Cardiac fibroblast (primary cell): ENCODE measurements at regions not wholly inside any gene's neighbourhood (a gene's known extent, or its start where the extent isn't known, plus 50 kb on each side); places are given as distances from the start of the nearest gene placed in this dataset.
"Not testable (repeated sequence)": the region's sequence is repeated elsewhere in the genome, so short reads cannot be mapped to it uniquely, and the experiment has no call there.

ENCODE experiments used
- DNase-seq, 2 donors: peaks; one replicate each; pipeline versions ENCODE4 v3.0.0 to v3.0.0-alpha.2; 2010; ENCODE audit warnings: low read depth in 2 of 2
- H3K4me3 ChIP-seq, 2 donors: replicated peaks in 1 of 2; 1 replicate in 1 of 2; 2 replicates in 1 of 2; pipeline ENCODE4 v1.5.1; 2011; ENCODE audit warnings: low read depth in 2 of 2, low read length in 2 of 2, mild to moderate bottlenecking in 2 of 2, moderate library complexity in 1 of 2
- TF ChIP-seq, protein P1 (sequence below): IDR thresholded peaks from one replicate; pipeline ENCODE4 v1.5.1; 2011; ENCODE audit warnings: low read depth, mild to moderate bottlenecking, low read length, inconsistent platforms

DNA sequence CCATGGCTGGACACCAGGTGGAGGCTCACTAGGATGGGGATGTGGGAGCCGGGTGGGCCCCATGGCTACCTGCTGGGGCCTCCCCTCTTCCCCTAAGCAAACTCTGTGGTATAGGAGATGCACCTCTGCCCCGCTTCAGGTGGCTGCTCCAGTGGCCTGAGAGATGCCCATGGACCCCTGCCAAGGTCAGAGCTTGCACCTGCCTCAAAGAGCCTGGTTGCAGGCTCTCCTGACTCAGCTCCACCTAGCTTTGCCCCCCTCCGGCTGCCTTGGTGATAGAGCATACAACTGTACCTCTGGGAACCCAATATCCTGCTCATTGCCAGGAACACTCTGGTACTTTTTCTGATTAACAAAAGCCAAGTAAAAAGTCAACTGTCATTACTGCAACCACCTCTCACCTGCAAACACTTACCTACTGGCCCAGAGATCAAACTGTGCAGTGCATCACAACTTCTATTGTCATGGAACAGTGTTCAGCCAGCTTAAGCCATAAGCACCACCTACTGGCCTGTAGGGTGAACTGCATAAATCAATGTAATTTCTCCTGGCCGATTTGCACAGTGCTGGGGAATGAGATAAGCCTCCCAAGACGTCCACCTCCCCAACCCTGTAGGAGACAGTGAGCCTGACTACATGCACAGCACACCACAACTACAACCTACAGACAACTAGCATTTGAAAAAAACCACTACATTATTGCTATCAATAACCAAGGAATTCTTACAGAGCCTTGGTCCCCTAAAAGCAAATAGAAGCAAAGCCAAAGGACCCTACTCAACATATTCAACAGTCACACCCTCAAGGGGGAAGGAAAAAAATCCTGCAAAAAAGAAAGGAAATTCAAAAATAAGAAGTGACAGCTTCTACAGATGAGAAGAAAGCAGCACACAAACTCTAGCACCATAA is 352.4 kb upstream of the ARHGEF26 start:
- TF ChIP-seq, protein P1, sequence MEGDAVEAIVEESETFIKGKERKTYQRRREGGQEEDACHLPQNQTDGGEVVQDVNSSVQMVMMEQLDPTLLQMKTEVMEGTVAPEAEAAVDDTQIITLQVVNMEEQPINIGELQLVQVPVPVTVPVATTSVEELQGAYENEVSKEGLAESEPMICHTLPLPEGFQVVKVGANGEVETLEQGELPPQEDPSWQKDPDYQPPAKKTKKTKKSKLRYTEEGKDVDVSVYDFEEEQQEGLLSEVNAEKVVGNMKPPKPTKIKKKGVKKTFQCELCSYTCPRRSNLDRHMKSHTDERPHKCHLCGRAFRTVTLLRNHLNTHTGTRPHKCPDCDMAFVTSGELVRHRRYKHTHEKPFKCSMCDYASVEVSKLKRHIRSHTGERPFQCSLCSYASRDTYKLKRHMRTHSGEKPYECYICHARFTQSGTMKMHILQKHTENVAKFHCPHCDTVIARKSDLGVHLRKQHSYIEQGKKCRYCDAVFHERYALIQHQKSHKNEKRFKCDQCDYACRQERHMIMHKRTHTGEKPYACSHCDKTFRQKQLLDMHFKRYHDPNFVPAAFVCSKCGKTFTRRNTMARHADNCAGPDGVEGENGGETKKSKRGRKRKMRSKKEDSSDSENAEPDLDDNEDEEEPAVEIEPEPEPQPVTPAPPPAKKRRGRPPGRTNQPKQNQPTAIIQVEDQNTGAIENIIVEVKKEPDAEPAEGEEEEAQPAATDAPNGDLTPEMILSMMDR = peak; percentile 83
- H3K4me3 ChIP-seq = no peak overlapping the region
- DNase-seq = peak; percentile 74 to 76

DNA sequence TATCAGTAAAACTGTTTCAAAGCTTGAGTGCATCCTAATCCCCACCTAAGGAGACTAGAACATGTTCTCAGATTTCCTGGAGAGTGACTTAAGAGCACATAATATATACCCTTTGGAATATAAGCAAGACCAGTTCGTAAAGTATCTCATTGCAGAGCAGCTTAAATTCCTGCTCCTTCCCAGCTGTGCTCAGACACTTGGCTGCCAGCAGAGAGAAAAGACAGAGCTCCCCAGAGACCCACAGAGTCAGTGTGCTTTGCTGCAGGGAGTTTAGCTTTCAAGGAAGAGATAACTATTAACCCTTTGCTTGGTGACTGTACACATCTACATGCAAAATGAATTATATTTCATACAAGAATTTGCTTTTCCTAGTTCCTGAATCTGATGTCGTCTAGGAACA is 338.1 kb upstream of the ARHGEF26 start:
- DNase-seq = peak; percentile 26 to 58
- no peak overlapping the region for H3K4me3 ChIP-seq
- TF ChIP-seq, protein P1 = no peak

DNA sequence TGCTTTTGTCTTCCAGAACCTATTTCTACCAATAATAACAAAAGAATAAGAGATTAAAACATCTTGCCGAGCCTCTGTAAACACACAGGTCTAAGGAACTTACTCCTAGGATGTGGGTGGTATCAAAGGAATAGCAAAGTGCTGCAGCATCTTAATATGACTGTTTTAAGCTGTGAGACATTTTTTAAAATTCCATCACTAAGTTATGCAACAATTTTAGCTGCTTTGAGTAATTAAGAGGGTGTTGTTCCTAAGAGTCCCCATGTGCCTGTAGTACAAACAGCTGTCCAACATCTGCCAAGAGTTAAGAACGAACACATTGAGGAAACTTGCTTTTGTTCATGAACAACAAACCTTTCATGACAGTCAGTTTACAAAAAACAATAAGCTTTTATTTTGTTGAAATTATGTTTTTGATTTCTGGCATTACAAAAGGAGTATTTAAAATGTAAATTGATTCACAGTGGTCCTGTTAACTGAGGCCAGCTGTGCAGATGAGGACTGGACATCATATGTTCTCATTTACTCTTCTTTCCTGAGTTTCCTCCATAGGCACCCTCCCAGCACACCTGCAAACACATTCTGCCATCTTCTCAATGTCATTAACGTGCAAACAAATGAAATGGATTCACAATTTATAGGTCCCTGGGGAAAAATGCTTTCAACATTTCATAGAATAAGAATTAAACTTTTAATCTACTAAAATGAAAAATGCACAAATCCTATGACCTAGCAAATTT is 337.3 kb upstream of the ARHGEF26 start:
- peak in 1 of 2 donors; percentile 5 for DNase-seq
- TF ChIP-seq, protein P1 = no peak

DNA sequence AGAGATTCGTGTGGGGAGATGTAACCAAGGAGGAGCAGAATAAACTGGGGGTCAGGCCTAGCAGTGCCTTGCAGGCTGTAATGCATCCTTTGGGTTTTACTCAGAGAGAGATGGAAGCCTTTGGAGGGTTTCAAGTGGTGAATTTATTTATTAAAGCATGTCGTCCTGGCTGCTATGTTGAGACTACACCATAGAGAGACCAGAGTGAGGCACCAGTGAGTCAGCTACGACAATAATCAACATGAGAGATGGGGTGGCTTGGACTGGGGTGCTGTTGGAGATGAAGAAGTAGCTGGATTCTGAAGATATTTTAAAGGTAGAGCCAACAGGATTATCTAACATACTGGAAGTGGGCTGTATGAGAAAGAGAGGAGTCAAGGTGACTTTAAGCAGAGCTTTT is 335.3 kb upstream of the ARHGEF26 start:
- TF ChIP-seq, protein P1 = no peak
- no peak for DNase-seq
- no peak overlapping the region for H3K4me3 ChIP-seq

More for the DNA sequence above, 337.3 kb upstream of the ARHGEF26 start:
- no peak overlapping the region for H3K4me3 ChIP-seq

DNA sequence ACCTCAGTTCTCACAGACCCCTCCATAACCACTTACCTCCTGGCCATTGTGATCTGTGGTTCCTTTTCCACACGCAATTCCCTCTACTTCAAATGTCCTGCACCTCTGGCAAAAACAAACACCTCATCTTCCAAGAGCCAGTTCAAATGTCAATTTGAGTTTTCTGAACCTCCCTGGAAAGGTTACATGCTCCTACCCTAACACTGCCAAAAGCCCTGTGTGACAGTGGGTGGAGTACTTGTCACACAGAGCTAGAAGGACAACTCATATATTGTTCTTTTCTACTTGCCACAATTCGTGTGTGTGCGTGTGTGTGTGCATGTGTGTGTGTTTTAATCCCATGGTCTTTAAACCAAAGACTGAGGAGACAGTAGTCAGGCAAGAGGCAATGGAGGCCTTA is 331.8 kb upstream of the ARHGEF26 start:
- no peak overlapping the region for H3K4me3 ChIP-seq
- no peak for DNase-seq
- TF ChIP-seq, protein P1 = no peak

DNA sequence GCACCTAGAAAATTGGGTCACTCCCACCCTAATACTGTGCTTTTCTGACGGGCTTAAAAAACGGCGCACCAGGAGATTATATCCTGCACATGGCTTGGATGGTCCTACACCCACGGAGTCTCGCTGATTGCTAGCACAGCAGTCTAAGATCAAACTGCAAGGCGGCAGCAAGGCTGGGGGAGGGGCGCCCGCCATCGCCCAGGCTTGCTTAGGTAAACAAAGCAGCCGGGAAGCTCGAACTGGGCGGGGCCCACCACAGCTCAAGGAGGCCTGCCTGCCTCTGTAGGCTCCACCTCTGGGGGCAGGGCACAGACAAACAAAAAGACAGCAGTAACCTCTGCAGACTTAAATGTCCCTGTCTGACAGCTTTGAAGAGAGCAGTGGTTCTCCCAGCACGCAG is 324.1 kb upstream of the ARHGEF26 start:
- not testable (repeated sequence) for DNase-seq, H3K4me3 ChIP-seq

DNA sequence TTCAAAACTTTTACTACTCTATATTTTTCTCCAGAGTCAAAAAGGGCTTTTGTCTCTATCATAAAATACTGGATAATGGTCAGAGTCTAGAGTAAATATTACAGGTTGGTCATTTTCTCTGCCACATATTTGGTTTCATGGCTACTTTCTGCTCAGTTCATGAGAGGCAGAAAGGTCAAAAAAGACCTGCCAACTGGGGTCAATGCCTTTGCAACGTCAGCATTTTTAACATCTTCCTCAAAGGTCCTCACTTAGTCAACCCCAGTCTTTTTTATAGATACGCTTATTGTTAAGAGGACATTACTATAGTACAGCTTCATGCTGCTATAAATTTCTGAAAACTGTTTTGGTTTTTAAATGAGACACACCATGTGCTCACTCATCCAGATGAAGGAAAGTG is 312.1 kb upstream of the ARHGEF26 start:
- TF ChIP-seq, protein P1 = no peak
- H3K4me3 ChIP-seq = no peak overlapping the region
- DNase-seq = no peak
